Right lung (tissue), 2 donors: ENCODE measurements at regions not wholly inside any gene's neighbourhood (a gene's known extent, or its start where the extent isn't known, plus 50 kb on each side); places are given as distances from the start of the nearest gene placed in this dataset.

ENCODE experiments used
- DNase-seq, 2 donors: peaks; one replicate each; pipeline ENCODE4 v3.0.0-alpha.2; 2013

GRCh38 chr9:103615994-103616393 lies 478.1 kb upstream of the SMC2 start:
- DNase-seq, result no peak

- DNase-seq, result no peak
Measured at GRCh38 chr9:103617046-103617445, 477.1 kb upstream of the SMC2 start.

GRCh38 chr9:103625161-103625804 lies 468.8 kb upstream of the SMC2 start:
- no peak for DNase-seq

- DNase-seq, result no peak
Measured at GRCh38 chr9:103627731-103628130, 466.4 kb upstream of the SMC2 start.

- DNase-seq, result no peak
Measured at GRCh38 chr9:103649086-103649485, 445.0 kb upstream of the SMC2 start.

GRCh38 chr9:103658156-103658555 lies 436.0 kb upstream of the SMC2 start:
- DNase-seq, result no peak

- no peak for DNase-seq
Measured at GRCh38 chr9:103660830-103661229, 433.3 kb upstream of the SMC2 start.

GRCh38 chr9:103661663-103662062 lies 432.4 kb upstream of the SMC2 start:
- no peak for DNase-seq

- no peak for DNase-seq
Measured at GRCh38 chr9:103669296-103669695, 424.8 kb upstream of the SMC2 start.

- no peak for DNase-seq
Measured at GRCh38 chr9:103674271-103674670, 419.8 kb upstream of the SMC2 start.

- no peak for DNase-seq
Measured at GRCh38 chr9:103680581-103680980, 413.5 kb upstream of the SMC2 start.

GRCh38 chr9:103681435-103681834 lies 412.7 kb upstream of the SMC2 start:
- no peak for DNase-seq

- no peak for DNase-seq
Measured at GRCh38 chr9:103700195-103700962, 393.7 kb upstream of the SMC2 start.

- no peak for DNase-seq
Measured at GRCh38 chr9:103702572-103702971, 391.5 kb upstream of the SMC2 start.

GRCh38 chr9:103707181-103707580 lies 386.9 kb upstream of the SMC2 start:
- no peak for DNase-seq

GRCh38 chr9:103709366-103709765 lies 384.7 kb upstream of the SMC2 start:
- DNase-seq, result no peak

- no peak for DNase-seq
Measured at GRCh38 chr9:103713631-103714030, 380.5 kb upstream of the SMC2 start.

- DNase-seq, result no peak
Measured at GRCh38 chr9:103714992-103715391, 379.1 kb upstream of the SMC2 start.

- no peak for DNase-seq
Measured at GRCh38 chr9:103721056-103721455, 373.1 kb upstream of the SMC2 start.

- no peak for DNase-seq
Measured at GRCh38 chr9:103730866-103731265, 363.2 kb upstream of the SMC2 start.

- no peak for DNase-seq
Measured at GRCh38 chr9:103731541-103731940, 362.6 kb upstream of the SMC2 start.

GRCh38 chr9:103734471-103734870 lies 359.6 kb upstream of the SMC2 start:
- no peak for DNase-seq

GRCh38 chr9:103755441-103755840 lies 338.7 kb upstream of the SMC2 start:
- no peak for DNase-seq

GRCh38 chr9:103755986-103756385 lies 338.1 kb upstream of the SMC2 start:
- no peak for DNase-seq
